ENCODE measurements at regions not wholly inside any gene's neighbourhood (a gene's known extent, or its start where the extent isn't known, plus 50 kb on each side); places are given as distances from the start of the nearest gene placed in this dataset.

- TF ChIP-seq CTCF (IDR thresholded peaks at IDR 0.05): no peak
- TF ChIP-seq EP300 (IDR thresholded peaks at IDR 0.05): no peak
- no peak for TF ChIP-seq POLR2A (IDR thresholded peaks at IDR 0.05)
These were observed 458.6 kb downstream of the SH2D1A start for GRCh38 chrX:124804962-124805361.
